IMR-90 (cell line): ENCODE measurements at regions not wholly inside any gene's neighbourhood (a gene's known extent, or its start where the extent isn't known, plus 50 kb on each side); places are given as distances from the start of the nearest gene placed in this dataset.

Experiments
- ATAC-seq: fragments of 200-7000 bp; cut with Tn5 transposase; 2 replicates; pipeline ENCODE4 v1.9.1; 2020; ENCODE audit warnings: low read depth, mild to moderate bottlenecking, moderate library complexity
- BruUV-seq: library from RNA; stranded (reverse); fragments of 400-500 nt; replicated peaks from 2 replicates; lab custom pipeline; 2021; lab: Mats Ljungman, UMichigan
- CTCF ChIA-PET: fragments of 300-600 bp; formaldehyde crosslinking; extraction: SDS; loops from one replicate; lab custom pipeline; 2021; ENCODE audit warnings: antibody characterized with exemption; lab: Yijun Ruan, JAX
- POLR2A ChIA-PET: fragments of 300-600 bp; sonication (Branson Sonifier 250); formaldehyde crosslinking; loops from one replicate; lab custom pipeline; 2022; ENCODE audit warnings: antibody characterized with exemption; ENCODE audit not compliant: unreplicated experiment; lab: Charles Lee
- DNase-seq: peaks from one replicate; pipeline ENCODE4 v3.0.0; 2013
- H2AFZ ChIP-seq: replicated peaks from 2 replicates; pipeline ENCODE3; 2013; ENCODE audit warnings: low read length, mild to moderate bottlenecking; ENCODE audit not compliant: poor library complexity
- H2AK5ac ChIP-seq: 2 replicates; pipeline ENCODE4 v1.6.1; 2013; ENCODE audit warnings: low read depth, low read length, inconsistent platforms
- H2AK9ac ChIP-seq: replicated peaks from 2 replicates; pipeline ENCODE3; 2013; ENCODE audit warnings: mild to moderate bottlenecking, low read depth, low read length, moderate library complexity; ENCODE audit not compliant: poor library complexity
- H2BK120ac ChIP-seq: 2 replicates; pipeline ENCODE4 v1.6.1; 2013; ENCODE audit warnings: low read depth, low read length, inconsistent platforms
- H2BK15ac ChIP-seq: 3 replicates; pipeline ENCODE4 v1.6.1; 2013; ENCODE audit warnings: low read depth, low read length, inconsistent platforms
- H2BK20ac ChIP-seq: 2 replicates; pipeline ENCODE4 v1.6.1; 2013; ENCODE audit warnings: low read depth, mild to moderate bottlenecking, inconsistent platforms, low read length, moderate library complexity
- H2BK5ac ChIP-seq: 2 replicates; pipeline ENCODE4 v1.6.1; 2013; ENCODE audit warnings: mild to moderate bottlenecking, low read depth, low read length, inconsistent platforms; ENCODE audit not compliant: poor library complexity, severe bottlenecking
- H3K14ac ChIP-seq: replicated peaks from 2 replicates; pipeline ENCODE4 v1.6.1; 2013; ENCODE audit warnings: low read depth, low read length, inconsistent platforms
- H3K18ac ChIP-seq: 2 replicates; pipeline ENCODE4 v1.6.1; 2013; ENCODE audit warnings: low read depth, low read length, control low read depth
- H3K23ac ChIP-seq: 2 replicates; pipeline ENCODE4 v1.6.1; 2013; ENCODE audit warnings: low read depth, low read length, inconsistent platforms
- H3K27ac ChIP-seq: 2 replicates; pipeline ENCODE4 v1.5.1; 2013; ENCODE audit warnings: mild to moderate bottlenecking, control low read depth, low read length; ENCODE audit not compliant: insufficient read depth
- H3K27me3 ChIP-seq: 2 replicates; pipeline ENCODE4 v1.6.1; 2013; ENCODE audit warnings: low read length; ENCODE audit not compliant: control insufficient read depth, insufficient read depth
- H3K36me3 ChIP-seq: 2 replicates; pipeline ENCODE4 v1.6.1; 2013; ENCODE audit warnings: low read length, mixed read lengths; ENCODE audit not compliant: control insufficient read depth, insufficient read depth
- H3K4ac ChIP-seq: 2 replicates; pipeline ENCODE4 v1.6.1; 2013; ENCODE audit warnings: low read depth, low read length, inconsistent platforms
- H3K4me1 ChIP-seq: 2 replicates; pipeline ENCODE4 v1.6.1; 2013; ENCODE audit warnings: low read length, mixed read lengths; ENCODE audit not compliant: control insufficient read depth, insufficient read depth
- H3K4me2 ChIP-seq: 2 replicates; pipeline ENCODE4 v1.6.1; 2013; ENCODE audit warnings: low read depth, mild to moderate bottlenecking, control low read depth, low read length, moderate library complexity
- H3K4me3 ChIP-seq: 2 replicates; pipeline ENCODE4 v1.5.1; 2013; ENCODE audit warnings: low read depth, mild to moderate bottlenecking, control low read depth, low read length, moderate library complexity; ENCODE audit not compliant: insufficient read depth
- H3K56ac ChIP-seq: 2 replicates; pipeline ENCODE4 v1.6.1; 2013; ENCODE audit warnings: low read length, inconsistent platforms; ENCODE audit not compliant: insufficient read depth; ENCODE audit errors: extremely low read depth
- H3K79me1 ChIP-seq, 2 experiments: 2 replicates each; pipeline ENCODE4 v1.6.1; 2013; ENCODE audit warnings: low read length in 2 of 2, inconsistent platforms in 1 of 2, low read depth in 1 of 2
- H3K9ac ChIP-seq: 2 replicates; pipeline ENCODE4 v1.6.1; 2013; ENCODE audit warnings: low read depth, low read length, control low read depth
- H3K9me1 ChIP-seq: 2 replicates; pipeline ENCODE4 v1.6.1; 2013; ENCODE audit warnings: low read length, inconsistent platforms; ENCODE audit not compliant: insufficient read depth
- H3K9me3 ChIP-seq: 2 replicates; pipeline ENCODE4 v1.6.1; 2013; ENCODE audit warnings: low read length; ENCODE audit not compliant: control insufficient read depth, insufficient read depth
- H4K20me1 ChIP-seq: 2 replicates; pipeline ENCODE4 v1.6.1; 2013; ENCODE audit warnings: low read length, inconsistent platforms; ENCODE audit not compliant: insufficient read depth
- H4K5ac ChIP-seq: 2 replicates; pipeline ENCODE4 v1.6.1; 2013; ENCODE audit warnings: mild to moderate bottlenecking, low read depth, low read length, control low read depth
- H4K8ac ChIP-seq, 2 experiments: 2 replicates each; pipeline ENCODE4 v1.6.1; 2013; ENCODE audit warnings: low read depth in 2 of 2, low read length in 2 of 2, control low read depth in 1 of 2, inconsistent platforms in 1 of 2
- H4K91ac ChIP-seq: 2 replicates; pipeline ENCODE4 v1.6.1; 2013; ENCODE audit warnings: low read depth, low read length, inconsistent platforms; ENCODE audit not compliant: insufficient read depth
- BHLHE40 ChIP-seq: fragments of 150-350 bp; IDR thresholded peaks from 2 replicates; pipeline ENCODE4 v1.6.1; 2016; ENCODE audit warnings: mild to moderate bottlenecking, low read depth, low read length
- CEBPB ChIP-seq: IDR thresholded peaks from 2 replicates; pipeline ENCODE4 v1.6.1; 2012; ENCODE audit warnings: low read depth, low read length, improper control_type of control experiment
- CHD1 ChIP-seq: IDR thresholded peaks from 2 replicates; pipeline ENCODE4 v1.6.1; 2012; ENCODE audit warnings: low read depth, low read length, improper control_type of control experiment
- CTCF ChIP-seq: conservative IDR thresholded peaks from 2 replicates; pipeline ENCODE4 v1.5.1; 2012; ENCODE audit warnings: mild to moderate bottlenecking, low read depth, low read length, improper control_type of control experiment
- FOS ChIP-seq: fragments of 150-350 bp; IDR thresholded peaks from 2 replicates; pipeline ENCODE4 v1.6.1; 2016; ENCODE audit warnings: low read depth, low read length
- MAFK ChIP-seq: IDR thresholded peaks from 2 replicates; pipeline ENCODE4 v1.6.1; 2012; ENCODE audit warnings: low read depth, low read length, improper control_type of control experiment
- MAZ ChIP-seq: IDR thresholded peaks from 2 replicates; pipeline ENCODE4 v1.6.1; 2012; ENCODE audit warnings: low read depth, mild to moderate bottlenecking, low read length, improper control_type of control experiment, moderate library complexity, borderline replicate concordance
- MXI1 ChIP-seq: IDR thresholded peaks from 2 replicates; pipeline ENCODE4 v1.6.1; 2012; ENCODE audit warnings: low read depth, mild to moderate bottlenecking, low read length, moderate library complexity, borderline replicate concordance
- NFE2L2 ChIP-seq: fragments of 150-350 bp; IDR thresholded peaks from 2 replicates; pipeline ENCODE4 v1.6.1; 2016; ENCODE audit warnings: low read depth, mild to moderate bottlenecking, low read length
- POLR2A ChIP-seq: IDR thresholded peaks from 2 replicates; pipeline ENCODE4 v1.6.1; 2012; ENCODE audit warnings: mild to moderate bottlenecking, low read depth, low read length
- RAD21 ChIP-seq: IDR thresholded peaks from 2 replicates; pipeline ENCODE4 v1.6.1; 2012; ENCODE audit warnings: low read length, improper control_type of control experiment
- RCOR1 ChIP-seq: IDR thresholded peaks from 2 replicates; pipeline ENCODE4 v1.6.1; 2012; ENCODE audit warnings: mild to moderate bottlenecking, low read length, improper control_type of control experiment; ENCODE audit not compliant: insufficient replicate concordance
- RFX5 ChIP-seq: IDR thresholded peaks from 2 replicates; pipeline ENCODE4 v1.8.0; 2012; ENCODE audit warnings: low read depth, mild to moderate bottlenecking, low read length, moderate library complexity
- SMC3 ChIP-seq: fragments of 150-350 bp; IDR thresholded peaks from 2 replicates; pipeline ENCODE4 v1.6.1; 2016; ENCODE audit warnings: low read depth, mild to moderate bottlenecking, antibody characterized with exemption, low read length, moderate library complexity
- WGBS, 2 experiments: methylation state at CpG; one replicate each; pipeline versions ENCODE4 v1.1.5 to v1.1.7; 2013; ENCODE audit warnings: missing lambda C conversion rate in 2 of 2; ENCODE audit not compliant: insufficient read length in 1 of 2; ENCODE audit errors: extremely low coverage in 2 of 2; 5-methylcytosine and 5-hydroxymethylcytosine counted together
- dilution Hi-C: fragments of 300-500 bp; cut with HindIII; formaldehyde crosslinking; loops from one replicate; pipeline ENCODE4 v1.14.3; 2018; ENCODE audit warnings: low sequenced_read_pairs; ENCODE audit not compliant: unreplicated experiment
- in situ Hi-C: fragments of 300-500 bp; cut with MboI; formaldehyde crosslinking; loops from 3 replicates; pipeline ENCODE4 v1.14.3; 2019; ENCODE audit warnings: low sequenced_read_pairs, inconsistent platforms, mixed read lengths
- intact Hi-C: fragments of 100-400 bp; cut with micrococcal nuclease; formaldehyde crosslinking; loops from 2 replicates; pipeline ENCODE4 v1.10.0; 2022
- TF ChIP-seq, protein P1 (sequence below): fragments of 150-350 bp; IDR thresholded peaks from 2 replicates; pipeline ENCODE4 v1.6.1; 2016; ENCODE audit warnings: low read depth, mild to moderate bottlenecking, low read length, moderate library complexity, borderline replicate concordance

GRCh38 chr6:126131246-126131645 lies 144.9 kb downstream of the TRMT11 start:
- H3K14ac ChIP-seq, result no peak overlapping the region
- DNase-seq (no peak), ATAC-seq (no peak)
- H3K36me3 ChIP-seq, result no peaks in the 10 kb centered on the region
- TF ChIP-seq RAD21 (no peak), RFX5 (no peak), MXI1 (no peak), POLR2A (no peak), SMC3 (no peak), CTCF (no peak), NFE2L2 (no peak), MAFK (no peak), CEBPB (no peak), RCOR1 (no peak), MAZ (no peak), BHLHE40 (no peak), FOS (no peak), CHD1 (no peak)
- TF ChIP-seq, protein P1, sequence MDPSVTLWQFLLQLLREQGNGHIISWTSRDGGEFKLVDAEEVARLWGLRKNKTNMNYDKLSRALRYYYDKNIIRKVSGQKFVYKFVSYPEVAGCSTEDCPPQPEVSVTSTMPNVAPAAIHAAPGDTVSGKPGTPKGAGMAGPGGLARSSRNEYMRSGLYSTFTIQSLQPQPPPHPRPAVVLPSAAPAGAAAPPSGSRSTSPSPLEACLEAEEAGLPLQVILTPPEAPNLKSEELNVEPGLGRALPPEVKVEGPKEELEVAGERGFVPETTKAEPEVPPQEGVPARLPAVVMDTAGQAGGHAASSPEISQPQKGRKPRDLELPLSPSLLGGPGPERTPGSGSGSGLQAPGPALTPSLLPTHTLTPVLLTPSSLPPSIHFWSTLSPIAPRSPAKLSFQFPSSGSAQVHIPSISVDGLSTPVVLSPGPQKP, result no peak
- no peak overlapping the region for H3K9ac ChIP-seq
- no peak overlapping the region for H3K18ac ChIP-seq
- BruUV-seq, result no TSS peak
- H3K9me1 ChIP-seq, result no peaks in the 10 kb centered on the region
- H2AFZ ChIP-seq, result no peak overlapping the region
- no peak overlapping the region for H2AK5ac ChIP-seq
- no peak overlapping the region for H4K91ac ChIP-seq
- no peak overlapping the region for H4K5ac ChIP-seq
- no peak overlapping the region for H3K27ac ChIP-seq
- no peaks in the 10 kb centered on the region for H4K20me1 ChIP-seq
- dilution Hi-C loops (no loop called here), in situ Hi-C loops (no loop called here), intact Hi-C loops (no loop called here)
- no peak overlapping the region for H2BK120ac ChIP-seq
- ChIA-PET POLR2A (no interaction called here), CTCF (interaction anchor here (0.6 kb wide), 1 partner anchor 51 kb away, joined by 3 read pairs; no protein-coding TSS in a partner anchor)
- H4K8ac ChIP-seq, result no peak overlapping the region
- H2BK15ac ChIP-seq, result no peak overlapping the region
- H3K4me2 ChIP-seq, result no peak overlapping the region
- H3K23ac ChIP-seq, result no peak overlapping the region
- WGBS, 2 experiments, result 60% methylated on average over 1 of the region's 2 CpGs; no CpG with 5 or more reads in 1 of the 2 experiments
- no peaks in the 10 kb centered on the region for H3K27me3 ChIP-seq
- no peak overlapping the region for H2BK5ac ChIP-seq
- no peaks in the 10 kb centered on the region for H3K4me1 ChIP-seq
- H3K4me3 ChIP-seq, result no peak overlapping the region
- no peak overlapping the region for H2AK9ac ChIP-seq
- no peak overlapping the region for H3K56ac ChIP-seq
- no peaks in the 10 kb centered on the region for H3K9me3 ChIP-seq
- no peaks in the 10 kb centered on the region for H3K79me1 ChIP-seq
- H2BK20ac ChIP-seq, result no peak overlapping the region
- no peak overlapping the region for H3K4ac ChIP-seq
